MCF 10A (cell line): ENCODE measurements at regions not wholly inside any gene's neighbourhood (a gene's known extent, or its start where the extent isn't known, plus 50 kb on each side); places are given as distances from the start of the nearest gene placed in this dataset.

Source experiments
- BruUV-seq: library from RNA; stranded (reverse); fragments of 400-500 nt; replicated peaks from 2 replicates; lab custom pipeline; 2021; lab: Mats Ljungman, UMichigan
- CTCF ChIA-PET: fragments of 300-600 bp; sonication (Branson Sonifier 250); formaldehyde crosslinking; extraction: SDS; loops from one replicate; lab custom pipeline; 2021; ENCODE audit warnings: antibody characterized with exemption, inconsistent platforms; lab: Yijun Ruan, JAX
- POLR2A ChIA-PET: fragments of 300-600, 350-650 bp; sonication (Branson Sonifier 250); formaldehyde crosslinking; extraction: SDS; loops from one replicate; lab custom pipeline; 2020; ENCODE audit warnings: antibody characterized with exemption, inconsistent platforms; lab: Yijun Ruan, JAX
- DNase-seq: peaks from one replicate; pipeline ENCODE4 v3.0.0-alpha.2; 2018; ENCODE audit not compliant: unreplicated experiment
- H3K27ac Mint-ChIP-seq: one replicate; pipeline ENCODE4 v1.8.0; 2022; ENCODE audit warnings: mild to moderate bottlenecking, low read depth, mixed read lengths; ENCODE audit not compliant: unreplicated experiment
- H3K27me3 Mint-ChIP-seq: one replicate; pipeline ENCODE4 v1.8.0; 2022; ENCODE audit warnings: mixed read lengths; ENCODE audit not compliant: insufficient read depth, unreplicated experiment
- H3K36me3 Mint-ChIP-seq: one replicate; pipeline ENCODE4 v1.8.0; 2022; ENCODE audit warnings: mild to moderate bottlenecking, moderate library complexity, mixed read lengths; ENCODE audit not compliant: insufficient read depth, unreplicated experiment
- H3K4me1 Mint-ChIP-seq: one replicate; pipeline ENCODE4 v1.8.0; 2022; ENCODE audit warnings: mixed read lengths; ENCODE audit not compliant: insufficient read depth, unreplicated experiment
- H3K4me3 Mint-ChIP-seq: one replicate; pipeline ENCODE4 v1.8.0; 2022; ENCODE audit warnings: mild to moderate bottlenecking, moderate library complexity, mixed read lengths; ENCODE audit not compliant: unreplicated experiment
- H3K9me3 Mint-ChIP-seq: one replicate; pipeline ENCODE4 v1.8.0; 2022; ENCODE audit warnings: mixed read lengths; ENCODE audit not compliant: unreplicated experiment
- intact Hi-C: fragments of 100-400 bp; cut with micrococcal nuclease; formaldehyde crosslinking; loops from 2 replicates; pipeline ENCODE4 v1.14.1; 2022
- TF ChIP-seq, protein P1 (sequence below): fragments of 200-600 bp; IDR thresholded peaks from one replicate; pipeline ENCODE4 v1.8.0; 2022; ENCODE audit warnings: antibody characterized with exemption, mild to moderate bottlenecking; ENCODE audit not compliant: unreplicated experiment

DNA sequence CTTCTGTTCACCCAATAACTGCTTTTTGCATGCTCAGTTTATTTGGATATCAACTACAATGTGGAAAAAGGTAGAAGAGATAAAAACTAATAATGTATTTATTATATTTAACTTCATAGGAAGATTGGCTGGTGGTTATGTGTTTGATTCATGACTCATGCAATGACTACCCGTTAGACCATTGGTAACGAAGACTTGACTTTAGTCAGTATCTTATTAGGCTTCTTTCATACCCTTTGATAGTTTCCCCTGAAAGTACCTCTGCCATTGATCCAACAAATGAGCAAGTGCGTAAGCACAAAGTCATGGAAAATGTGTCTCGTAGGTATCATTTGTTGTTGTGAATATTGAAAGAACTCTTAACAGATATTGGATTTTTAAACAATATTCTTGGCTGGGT is 394.7 kb downstream of the PPP3CA start:
- intact Hi-C loops: no loop called here
- no TSS peak for BruUV-seq
- no peak for DNase-seq
- no peaks in the 10 kb centered on the region for H3K27me3 Mint-ChIP-seq
- H3K9me3 Mint-ChIP-seq: no peaks in the 10 kb centered on the region
- H3K4me1 Mint-ChIP-seq: no peaks in the 10 kb centered on the region
- H3K4me3 Mint-ChIP-seq: no peak overlapping the region
- ChIA-PET CTCF (interaction anchor here (0.9 kb wide), 1 partner anchor 46 kb away, joined by 3 read pairs; no protein-coding TSS in a partner anchor), POLR2A (no interaction called here)
- TF ChIP-seq, protein P1, sequence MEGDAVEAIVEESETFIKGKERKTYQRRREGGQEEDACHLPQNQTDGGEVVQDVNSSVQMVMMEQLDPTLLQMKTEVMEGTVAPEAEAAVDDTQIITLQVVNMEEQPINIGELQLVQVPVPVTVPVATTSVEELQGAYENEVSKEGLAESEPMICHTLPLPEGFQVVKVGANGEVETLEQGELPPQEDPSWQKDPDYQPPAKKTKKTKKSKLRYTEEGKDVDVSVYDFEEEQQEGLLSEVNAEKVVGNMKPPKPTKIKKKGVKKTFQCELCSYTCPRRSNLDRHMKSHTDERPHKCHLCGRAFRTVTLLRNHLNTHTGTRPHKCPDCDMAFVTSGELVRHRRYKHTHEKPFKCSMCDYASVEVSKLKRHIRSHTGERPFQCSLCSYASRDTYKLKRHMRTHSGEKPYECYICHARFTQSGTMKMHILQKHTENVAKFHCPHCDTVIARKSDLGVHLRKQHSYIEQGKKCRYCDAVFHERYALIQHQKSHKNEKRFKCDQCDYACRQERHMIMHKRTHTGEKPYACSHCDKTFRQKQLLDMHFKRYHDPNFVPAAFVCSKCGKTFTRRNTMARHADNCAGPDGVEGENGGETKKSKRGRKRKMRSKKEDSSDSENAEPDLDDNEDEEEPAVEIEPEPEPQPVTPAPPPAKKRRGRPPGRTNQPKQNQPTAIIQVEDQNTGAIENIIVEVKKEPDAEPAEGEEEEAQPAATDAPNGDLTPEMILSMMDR: no peak
- H3K36me3 Mint-ChIP-seq: no peaks in the 10 kb centered on the region
- no peak overlapping the region for H3K27ac Mint-ChIP-seq

- POLR2A ChIA-PET: no interaction called here
- intact Hi-C loops: no loop called here
- no peak for DNase-seq
- Mint-ChIP-seq H3K9me3 (no peaks in the 10 kb centered on the region), H3K27me3 (no peaks in the 10 kb centered on the region), H3K36me3 (no peaks in the 10 kb centered on the region), H3K4me3 (no peak overlapping the region), H3K4me1 (no peaks in the 10 kb centered on the region), H3K27ac (no peak overlapping the region)
- no TSS peak for BruUV-seq
- TF ChIP-seq, protein P1: no peak
- CTCF ChIA-PET: no interaction called here
Measured at GRCh38 chr4:100949350-100949935, 397.9 kb downstream of the PPP3CA start.

GRCh38 chr4:100948911-100949310 is 398.4 kb downstream of the PPP3CA start:
- ChIA-PET CTCF (no interaction called here), POLR2A (no interaction called here)
- H3K4me1 Mint-ChIP-seq: no peaks in the 10 kb centered on the region
- BruUV-seq: no TSS peak
- TF ChIP-seq, protein P1: no peak
- intact Hi-C loops: no loop called here
- H3K9me3 Mint-ChIP-seq: peaks cover 2% of the 10 kb centered on the region
- H3K36me3 Mint-ChIP-seq: no peaks in the 10 kb centered on the region
- H3K4me3 Mint-ChIP-seq: no peak overlapping the region
- no peak for DNase-seq
- no peak overlapping the region for H3K27ac Mint-ChIP-seq
- H3K27me3 Mint-ChIP-seq: no peaks in the 10 kb centered on the region

- H3K27me3 Mint-ChIP-seq: no peaks in the 10 kb centered on the region
- intact Hi-C loops: no loop called here
- H3K4me1 Mint-ChIP-seq: no peaks in the 10 kb centered on the region
- DNase-seq: no peak
- POLR2A ChIA-PET: interaction anchor here (0.9 kb wide), 1 partner anchor 13 kb away, joined by 5 read pairs; no protein-coding TSS in a partner anchor
- H3K9me3 Mint-ChIP-seq: peaks cover 8% of the 10 kb centered on the region
- CTCF ChIA-PET: no interaction called here
- BruUV-seq: no TSS peak
- no peak overlapping the region for H3K4me3 Mint-ChIP-seq
- TF ChIP-seq, protein P1: no peak
- no peaks in the 10 kb centered on the region for H3K36me3 Mint-ChIP-seq
- no peak overlapping the region for H3K27ac Mint-ChIP-seq
Measured at GRCh38 chr4:100945789-100946188, 401.5 kb downstream of the PPP3CA start.
